ENCODE measurements at regions not wholly inside any gene's neighbourhood (a gene's known extent, or its start where the extent isn't known, plus 50 kb on each side); places are given as distances from the start of the nearest gene placed in this dataset.

DNA sequence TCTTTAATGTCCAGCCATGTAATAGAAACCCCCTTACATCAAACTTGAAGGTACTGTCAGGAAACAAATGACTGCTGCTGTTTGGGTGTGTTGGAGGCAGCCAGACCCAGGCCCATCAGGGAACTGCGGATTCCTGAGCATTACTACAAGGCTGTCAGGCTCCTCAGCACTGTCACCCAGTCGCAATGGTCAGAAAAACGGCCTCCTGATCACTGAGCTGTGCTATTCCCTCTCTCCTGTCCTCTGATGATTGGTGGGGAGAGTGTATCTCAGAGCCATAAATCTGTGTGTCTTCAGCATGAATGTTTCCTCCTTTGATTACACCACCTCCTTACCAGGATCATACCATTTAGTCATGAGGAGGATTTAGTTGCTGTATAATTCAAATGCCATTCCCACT is 135.2 kb upstream of the GADL1 start:
- TF ChIP-seq, protein P1, sequence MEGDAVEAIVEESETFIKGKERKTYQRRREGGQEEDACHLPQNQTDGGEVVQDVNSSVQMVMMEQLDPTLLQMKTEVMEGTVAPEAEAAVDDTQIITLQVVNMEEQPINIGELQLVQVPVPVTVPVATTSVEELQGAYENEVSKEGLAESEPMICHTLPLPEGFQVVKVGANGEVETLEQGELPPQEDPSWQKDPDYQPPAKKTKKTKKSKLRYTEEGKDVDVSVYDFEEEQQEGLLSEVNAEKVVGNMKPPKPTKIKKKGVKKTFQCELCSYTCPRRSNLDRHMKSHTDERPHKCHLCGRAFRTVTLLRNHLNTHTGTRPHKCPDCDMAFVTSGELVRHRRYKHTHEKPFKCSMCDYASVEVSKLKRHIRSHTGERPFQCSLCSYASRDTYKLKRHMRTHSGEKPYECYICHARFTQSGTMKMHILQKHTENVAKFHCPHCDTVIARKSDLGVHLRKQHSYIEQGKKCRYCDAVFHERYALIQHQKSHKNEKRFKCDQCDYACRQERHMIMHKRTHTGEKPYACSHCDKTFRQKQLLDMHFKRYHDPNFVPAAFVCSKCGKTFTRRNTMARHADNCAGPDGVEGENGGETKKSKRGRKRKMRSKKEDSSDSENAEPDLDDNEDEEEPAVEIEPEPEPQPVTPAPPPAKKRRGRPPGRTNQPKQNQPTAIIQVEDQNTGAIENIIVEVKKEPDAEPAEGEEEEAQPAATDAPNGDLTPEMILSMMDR (IDR thresholded peaks at IDR 0.05): no peak
- TF ChIP-seq ZFX (IDR thresholded peaks at IDR 0.05; ENCODE audit: borderline replicate concordance): no peak
